GM23338 (cell line): ENCODE measurements at regions not wholly inside any gene's neighbourhood (a gene's known extent, or its start where the extent isn't known, plus 50 kb on each side); places are given as distances from the start of the nearest gene placed in this dataset.
A peak's percentile ranks its signal among the peaks of the same experiment; 100 is the strongest.

Experiments used
- ATAC-seq: fragments of 200-7000 bp; cut with Tn5 transposase; 3 replicates; pipeline ENCODE4 v1.9.1; 2020
- DNase-seq: peaks from one replicate; pipeline ENCODE4 v3.0.0-alpha.2; 2015; ENCODE audit warnings: low spot score
- H2AFZ ChIP-seq: fragments of 200-600 bp; sonication (generic); 2 replicates; pipeline ENCODE4 v1.8.0; 2016; ENCODE audit warnings: antibody characterized with exemption, mild to moderate bottlenecking, moderate library complexity
- H3F3A ChIP-seq: fragments of 200-600 bp; sonication (generic); replicated peaks from 2 replicates; pipeline ENCODE4 v1.8.0; 2017; ENCODE audit warnings: antibody characterized with exemption, mixed run types, low read depth
- H3K27ac ChIP-seq: fragments of 200-600 bp; sonication (generic); 2 replicates; pipeline ENCODE4 v1.6.1; 2016; ENCODE audit warnings: low read depth
- H3K27me3 ChIP-seq: fragments of 200-600 bp; sonication (generic); 2 replicates; pipeline ENCODE4 v1.8.0; 2016; ENCODE audit warnings: mild to moderate bottlenecking, mixed run types, moderate library complexity; ENCODE audit not compliant: insufficient read depth
- H3K36me3 ChIP-seq: fragments of 200-600 bp; sonication (generic); 2 replicates; pipeline ENCODE4 v1.8.0; 2016; ENCODE audit warnings: mild to moderate bottlenecking; ENCODE audit not compliant: insufficient read depth
- H3K4me1 ChIP-seq: fragments of 200-600 bp; sonication (generic); 2 replicates; pipeline ENCODE4 v1.8.0; 2016; ENCODE audit warnings: mild to moderate bottlenecking, moderate library complexity; ENCODE audit not compliant: insufficient read depth
- H3K4me2 ChIP-seq: fragments of 200-600 bp; sonication (generic); 2 replicates; pipeline ENCODE4 v1.7.1; 2017; ENCODE audit warnings: mixed run types
- H3K4me3 ChIP-seq: fragments of 200-600 bp; sonication (generic); 2 replicates; pipeline ENCODE4 v1.6.1; 2016; ENCODE audit warnings: mixed run types
- H3K79me2 ChIP-seq: fragments of 200-600 bp; sonication (generic); replicated peaks from 2 replicates; pipeline ENCODE4 v1.8.0; 2017; ENCODE audit warnings: mild to moderate bottlenecking; ENCODE audit not compliant: insufficient read depth
- H3K9me2 ChIP-seq: fragments of 200-600 bp; sonication (generic); 2 replicates; pipeline ENCODE4 v1.8.0; 2017; ENCODE audit not compliant: insufficient read depth
- H4K20me1 ChIP-seq: fragments of 200-600 bp; sonication (generic); replicated peaks from 2 replicates; pipeline ENCODE4 v1.8.0; 2017; ENCODE audit warnings: mild to moderate bottlenecking; ENCODE audit not compliant: insufficient read depth
- H3K27ac Mint-ChIP-seq: 2 replicates; pipeline ENCODE4 v1.8.0; 2020; ENCODE audit warnings: inconsistent platforms, mild to moderate bottlenecking, moderate library complexity, mixed read lengths
- H3K27me3 Mint-ChIP-seq: 3 replicates; pipeline ENCODE4 v1.8.0; 2022; ENCODE audit warnings: low read depth, mild to moderate bottlenecking, moderate library complexity, mixed read lengths, inconsistent platforms; ENCODE audit not compliant: insufficient read depth, poor library complexity
- H3K36me3 Mint-ChIP-seq: 3 replicates; pipeline ENCODE4 v1.8.0; 2021; ENCODE audit warnings: low read depth, mild to moderate bottlenecking, inconsistent platforms, moderate library complexity, mixed read lengths
- H3K4me1 Mint-ChIP-seq: 3 replicates; pipeline ENCODE4 v1.8.0; 2020; ENCODE audit warnings: mild to moderate bottlenecking, inconsistent platforms, mixed read lengths
- H3K4me3 Mint-ChIP-seq: 3 replicates; pipeline ENCODE4 v1.8.0; 2021; ENCODE audit warnings: moderate library complexity, mild to moderate bottlenecking, inconsistent platforms, mixed read lengths
- H3K9me3 Mint-ChIP-seq: 3 replicates; pipeline ENCODE4 v1.8.0; 2020; ENCODE audit warnings: moderate library complexity, mild to moderate bottlenecking, inconsistent platforms, mixed read lengths
- CTCF ChIP-seq, 2 experiments: fragments of 200-600 bp in 1 of 2; sonication (generic) in 1 of 2; conservative IDR thresholded peaks; 2 replicates each; pipeline versions ENCODE4 v1.5.1 to v1.6.1; 2016 to 2017; ENCODE audit warnings: antibody characterized with exemption in 2 of 2, low read depth in 2 of 2, mild to moderate bottlenecking in 2 of 2, moderate library complexity in 1 of 2
- ETS1 ChIP-seq: IDR thresholded peaks from 2 replicates; pipeline ENCODE4 v1.6.1; 2016; ENCODE audit warnings: antibody characterized with exemption
- EZH2phosphoT487 ChIP-seq: fragments of 200-600 bp; sonication (generic); IDR thresholded peaks from one replicate; pipeline ENCODE4 v1.8.1; 2018; ENCODE audit warnings: antibody characterized with exemption; ENCODE audit not compliant: unreplicated experiment
- JUNB ChIP-seq: IDR thresholded peaks from one replicate; pipeline ENCODE4 v1.6.1; 2016; ENCODE audit warnings: antibody characterized with exemption; ENCODE audit not compliant: unreplicated experiment
- POLR2AphosphoS5 ChIP-seq: IDR thresholded peaks from 2 replicates; pipeline ENCODE4 v1.6.1; 2016; ENCODE audit warnings: antibody characterized with exemption, low read depth
- REST ChIP-seq: IDR thresholded peaks from one replicate; pipeline ENCODE4 v1.6.1; 2018; ENCODE audit warnings: antibody characterized with exemption; ENCODE audit not compliant: unreplicated experiment
- STAT1 ChIP-seq: IDR thresholded peaks from one replicate; pipeline ENCODE4 v1.6.1; 2016; ENCODE audit warnings: antibody characterized with exemption; ENCODE audit not compliant: unreplicated experiment
- ZNF114 ChIP-seq: fragments of 250-450 bp; sonication (Bioruptor Pico); IDR thresholded peaks from 2 replicates; pipeline ENCODE4 v1.5.0; 2020; ENCODE audit warnings: mild to moderate bottlenecking, moderate library complexity
- ZNF331 ChIP-seq: fragments of 250-450 bp; sonication (Bioruptor Pico); IDR thresholded peaks from 2 replicates; pipeline ENCODE4 v1.5.0; 2020; ENCODE audit warnings: low read depth, mild to moderate bottlenecking, moderate library complexity

- TF ChIP-seq CTCF (conservative IDR thresholded peaks at IDR 0.05; ENCODE audit: low read depth in 2 of 2) (no peak), STAT1 (no peak), ETS1 (no peak), ZNF331 (CRISPR knock-in tag) (no peak), ZNF114 (no peak), POLR2AphosphoS5 (no peak)
Measured at GRCh38 chr15:61541516-61541915, 312.4 kb upstream of the RORA start (continued).

GRCh38 chr15:61537337-61537736 is 308.2 kb upstream of the RORA start:
- no peak overlapping the region for H3K4me3 ChIP-seq
- H3K4me2 ChIP-seq, result no peak overlapping the region
- Mint-ChIP-seq H3K27me3 (no peaks in the 10 kb centered on the region), H3K36me3 (no peaks in the 10 kb centered on the region), H3K4me1 (peaks cover 5% of the 10 kb centered on the region; the same call in 2 of the 3 replicates), H3K9me3 (no peaks in the 10 kb centered on the region), H3K27ac (no peak overlapping the region), H3K4me3 (no peak overlapping the region)
- peak; percentile 53; the same call in 2 of the 3 replicates for ATAC-seq
- H2AFZ ChIP-seq, result no peak overlapping the region
- DNase-seq, result no peak
- no peak overlapping the region for H3K27ac ChIP-seq
- no peak for TF ChIP-seq CTCF (conservative IDR thresholded peaks at IDR 0.05; ENCODE audit: low read depth in 2 of 2)
- TF ChIP-seq EZH2phosphoT487, result no peak
- no peak for TF ChIP-seq ETS1
- TF ChIP-seq JUNB, result no peak
- no peak for TF ChIP-seq ZNF114
- no peak for TF ChIP-seq ZNF331 (CRISPR knock-in tag)
- no peak for TF ChIP-seq POLR2AphosphoS5
- no peak for TF ChIP-seq REST
- H3K9me2 ChIP-seq, result no peaks in the 10 kb centered on the region; the same call in 1 of the 2 replicates
- H3K4me1 ChIP-seq, result 0 out of 2 replicates have a peak, but pooled peaks cover 4% of the 10 kb centered on the region
- no peaks in the 10 kb centered on the region for H3K36me3 ChIP-seq
- H3K27me3 ChIP-seq, result no peaks in the 10 kb centered on the region
- no peaks in the 10 kb centered on the region for H3F3A ChIP-seq
- no peaks in the 10 kb centered on the region for H4K20me1 ChIP-seq
- H3K79me2 ChIP-seq, result no peaks in the 10 kb centered on the region
